GM21390 (cell line): ENCODE measurements at regions not wholly inside any gene's neighbourhood (a gene's known extent, or its start where the extent isn't known, plus 50 kb on each side); places are given as distances from the start of the nearest gene placed in this dataset.
"Not testable (repeated sequence)": the region's sequence is repeated elsewhere in the genome, so short reads cannot be mapped to it uniquely, and the experiment has no call there.

Experiments used
- ATAC-seq: cut with Tn5 transposase; IDR thresholded peaks from one replicate; pipeline ENCODE4 v1.9.1; 2021; ENCODE audit not compliant: unreplicated experiment

DNA sequence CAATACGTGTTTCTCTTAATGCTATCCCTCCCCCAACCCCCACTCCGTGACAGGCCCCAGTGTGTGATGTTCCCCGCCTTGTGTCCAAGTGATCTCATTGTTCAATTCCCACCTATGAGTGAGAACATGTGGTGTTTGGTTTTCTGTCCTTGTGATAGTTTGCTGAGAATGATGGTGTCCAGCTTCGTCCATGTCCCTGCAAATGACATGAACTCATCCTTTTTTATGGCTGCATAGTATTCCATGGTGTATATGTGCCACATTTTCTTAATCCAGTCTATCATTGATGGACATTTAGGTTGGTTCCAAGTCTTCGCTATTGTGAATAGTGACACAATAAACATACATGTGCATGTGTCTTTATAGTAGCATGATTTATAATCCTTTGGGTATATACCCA, 52.5 kb downstream of the KIAA0408 start:
- ATAC-seq, result not testable (repeated sequence)

DNA sequence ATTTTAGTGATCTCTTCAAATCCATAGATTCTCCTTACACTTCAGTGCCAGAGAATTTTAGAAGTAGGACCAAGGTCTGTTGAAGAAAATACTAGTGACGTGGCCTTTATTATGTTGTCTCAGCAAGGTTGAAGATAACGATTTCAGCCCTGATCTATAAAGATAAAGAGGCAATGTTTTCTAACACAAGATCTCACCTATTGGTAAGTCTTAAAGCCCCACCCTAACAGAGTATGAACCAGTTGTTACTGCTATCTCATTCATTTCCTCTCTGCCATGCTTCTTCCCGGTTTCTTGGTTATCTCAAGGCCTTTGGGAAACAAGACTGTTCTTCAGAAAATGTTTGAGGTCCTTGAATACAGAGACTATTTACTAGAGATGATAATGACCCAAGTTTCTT, 53.1 kb downstream of the KIAA0408 start:
- no peak for ATAC-seq

DNA sequence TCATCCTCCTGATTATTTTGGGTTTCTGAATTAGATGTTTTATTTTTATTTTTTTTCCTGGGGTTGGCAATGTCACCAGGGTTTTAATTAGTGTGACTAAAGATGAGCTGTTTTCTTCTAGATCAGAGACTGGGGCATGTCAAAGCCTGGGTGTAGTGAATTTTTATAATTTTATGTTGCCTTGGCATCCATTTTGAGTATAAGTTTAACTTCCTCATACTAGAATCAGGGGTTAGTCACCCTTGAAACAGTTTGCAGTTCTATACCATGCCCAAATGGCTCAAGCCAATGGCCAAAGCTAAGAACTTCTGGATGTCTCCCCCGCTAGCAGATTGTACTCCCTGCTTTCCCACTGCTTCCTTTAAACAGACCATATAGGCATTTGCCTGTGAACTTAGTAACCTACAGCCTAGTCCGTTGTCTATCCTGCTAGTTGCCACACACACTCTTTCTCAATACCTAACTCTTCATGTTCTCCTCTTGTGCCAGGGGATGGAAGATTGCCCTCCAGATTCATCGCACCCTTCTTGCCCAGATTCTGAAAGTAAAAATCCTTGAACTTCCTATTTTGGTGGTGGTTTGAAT, 54.5 kb downstream of the KIAA0408 start:
- no peak for ATAC-seq

DNA sequence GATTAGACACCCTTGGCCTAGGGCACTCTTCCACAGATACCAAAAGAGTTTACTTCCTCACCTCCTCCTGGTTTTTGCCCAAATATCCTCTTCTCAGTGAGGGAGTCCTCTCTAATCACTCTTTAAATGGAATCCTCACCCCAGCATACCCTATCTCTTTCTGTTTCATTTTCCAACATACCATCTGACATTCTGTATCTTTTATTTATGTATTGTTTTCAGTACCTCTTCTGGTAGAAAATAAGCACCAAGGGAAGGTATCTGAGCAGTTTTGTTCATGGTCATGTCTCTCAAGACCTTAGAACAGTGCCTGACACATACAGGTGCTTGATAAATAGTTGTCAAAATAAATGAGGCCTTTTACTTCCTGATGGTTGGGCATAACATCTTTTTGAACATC, 55.1 kb downstream of the KIAA0408 start:
- ATAC-seq, result peak; percentile 78

DNA sequence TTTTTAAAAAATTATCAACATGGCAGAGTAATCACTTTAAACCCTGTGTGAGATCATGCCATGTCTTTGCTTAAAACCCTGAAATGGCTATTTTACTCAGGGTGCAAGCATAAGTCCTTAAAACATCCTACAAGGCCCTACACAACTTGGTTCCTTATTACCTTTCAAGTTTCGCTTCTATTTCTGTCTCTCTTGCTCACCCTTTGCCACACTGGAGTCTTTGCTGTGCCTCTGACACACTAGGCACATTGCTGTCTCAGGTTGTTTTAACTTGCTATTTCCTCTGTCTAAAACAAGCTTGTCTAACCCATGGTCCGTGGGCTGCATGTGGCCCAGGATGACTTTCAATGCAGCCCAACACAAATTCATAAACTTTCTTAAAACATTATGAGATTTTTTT, 55.6 kb downstream of the KIAA0408 start:
- peak; percentile 77 for ATAC-seq

DNA sequence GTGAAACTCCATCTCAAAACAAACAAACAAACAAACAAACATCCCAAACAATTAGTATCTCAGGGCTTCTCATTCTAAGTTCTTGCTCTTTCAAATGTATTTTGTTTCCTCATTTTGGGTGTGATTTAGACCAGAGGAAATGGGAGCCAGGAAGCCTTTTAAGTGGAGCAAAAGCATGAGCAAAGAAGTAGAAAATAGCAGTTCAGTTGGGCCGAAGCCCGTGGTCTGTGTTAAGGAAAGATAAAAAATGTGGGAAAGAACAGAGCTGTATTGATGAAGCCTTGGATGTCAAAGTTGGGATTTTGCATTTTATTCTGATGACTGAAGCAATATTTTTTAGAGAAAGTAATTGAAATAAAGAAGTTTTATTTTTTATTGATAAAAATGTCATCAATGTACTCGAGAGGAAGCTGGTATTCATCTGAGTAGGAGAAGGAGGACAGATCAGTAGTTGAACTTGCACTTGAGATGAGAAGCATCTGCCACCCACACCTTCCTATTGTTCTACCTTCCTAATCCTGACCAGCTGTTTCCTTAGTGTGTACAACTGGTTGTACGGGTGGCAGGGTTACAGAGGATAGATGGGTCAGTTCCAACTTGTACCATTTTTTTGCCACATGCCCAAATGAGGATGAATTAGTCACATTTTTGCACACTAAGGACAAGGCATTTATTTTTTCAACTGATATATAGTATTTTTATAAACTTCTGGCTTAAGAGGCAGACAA, 56.1 kb downstream of the KIAA0408 start:
- no peak for ATAC-seq

DNA sequence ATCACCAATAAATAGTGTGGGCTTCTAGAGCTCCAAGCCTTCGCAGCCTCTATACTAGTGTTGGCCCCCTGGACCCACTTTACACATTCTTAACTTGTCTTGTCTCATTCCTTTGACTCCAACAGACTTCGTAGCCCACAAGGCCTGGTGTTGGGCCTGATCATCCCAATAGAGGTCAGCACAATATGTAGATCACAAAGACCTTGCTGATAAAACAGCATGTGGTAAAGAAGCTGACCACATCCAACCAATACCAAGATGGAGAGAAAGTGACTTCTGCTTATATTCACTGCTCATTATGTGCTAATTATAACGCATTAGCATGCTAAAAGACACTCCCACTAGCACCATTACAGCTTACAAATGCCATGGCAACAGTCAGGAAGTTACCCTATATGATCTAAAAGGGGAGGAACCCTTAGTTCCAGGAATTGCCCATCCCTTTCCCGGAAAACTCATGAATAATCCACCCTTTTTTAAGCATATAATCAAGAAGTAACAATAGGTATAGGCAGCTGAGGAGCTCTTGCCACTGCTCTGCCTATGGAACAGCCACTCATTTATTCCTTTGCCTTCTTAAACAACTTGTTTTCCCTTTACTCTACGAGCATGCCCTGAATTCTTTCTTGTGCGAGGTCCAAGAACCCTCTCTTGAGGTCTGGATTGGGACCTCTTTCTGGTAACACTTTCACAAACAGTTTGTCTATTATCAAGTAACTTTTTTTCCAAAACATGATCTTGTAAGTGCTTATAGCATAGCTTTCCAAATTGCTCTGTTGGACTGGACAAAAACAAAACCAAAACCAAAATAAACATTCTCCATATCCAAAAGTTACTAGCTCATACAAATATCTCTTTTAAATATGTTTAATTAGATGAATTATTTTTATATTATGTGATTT, 54.6 kb upstream of the ECHDC1 start:
- no peak for ATAC-seq

DNA sequence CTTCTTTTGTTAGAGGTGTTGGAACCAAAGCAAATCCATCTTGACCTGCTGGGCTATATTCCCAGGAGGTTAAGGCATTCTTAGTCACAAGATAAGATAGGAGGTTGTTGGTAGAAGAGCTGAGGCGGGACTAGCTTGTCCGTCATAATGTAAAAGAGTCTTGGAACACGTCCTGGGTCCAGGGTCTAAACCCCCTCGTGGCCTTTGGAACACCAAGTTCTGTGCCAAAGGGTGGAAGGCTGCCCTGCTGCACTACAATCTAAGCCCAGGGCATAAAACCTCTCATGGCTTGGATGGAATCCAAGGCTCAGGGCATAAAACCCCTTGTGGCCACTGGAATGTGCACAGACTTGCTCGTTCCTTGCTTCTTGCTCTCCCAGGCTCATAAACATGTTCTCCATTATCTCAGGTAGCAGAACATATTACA, 53.8 kb upstream of the ECHDC1 start:
- not testable (repeated sequence) for ATAC-seq
